ENCODE measurements at regions not wholly inside any gene's neighbourhood (a gene's known extent, or its start where the extent isn't known, plus 50 kb on each side); places are given as distances from the start of the nearest gene placed in this dataset.

DNA sequence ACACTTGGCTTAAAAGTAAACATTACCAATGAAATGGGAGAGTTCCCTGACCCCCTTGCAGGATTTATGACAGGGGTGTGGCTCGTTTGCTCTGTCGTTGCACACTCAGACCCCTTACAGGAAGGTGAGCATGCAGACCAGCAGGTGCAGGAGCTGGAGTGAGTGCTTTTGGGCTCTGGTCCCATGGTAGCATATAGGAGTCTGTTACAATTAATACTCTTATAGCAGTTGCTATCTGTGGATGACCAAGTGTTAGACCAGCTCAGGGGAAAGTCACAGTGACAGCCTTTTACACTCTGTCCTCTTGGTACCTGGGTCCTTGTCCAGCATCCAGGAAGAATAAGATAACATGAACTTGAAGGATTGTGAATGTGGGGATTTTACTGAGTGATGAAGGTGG is 1177.5 kb downstream of the NSUN3 start:
- TF ChIP-seq, protein P1, sequence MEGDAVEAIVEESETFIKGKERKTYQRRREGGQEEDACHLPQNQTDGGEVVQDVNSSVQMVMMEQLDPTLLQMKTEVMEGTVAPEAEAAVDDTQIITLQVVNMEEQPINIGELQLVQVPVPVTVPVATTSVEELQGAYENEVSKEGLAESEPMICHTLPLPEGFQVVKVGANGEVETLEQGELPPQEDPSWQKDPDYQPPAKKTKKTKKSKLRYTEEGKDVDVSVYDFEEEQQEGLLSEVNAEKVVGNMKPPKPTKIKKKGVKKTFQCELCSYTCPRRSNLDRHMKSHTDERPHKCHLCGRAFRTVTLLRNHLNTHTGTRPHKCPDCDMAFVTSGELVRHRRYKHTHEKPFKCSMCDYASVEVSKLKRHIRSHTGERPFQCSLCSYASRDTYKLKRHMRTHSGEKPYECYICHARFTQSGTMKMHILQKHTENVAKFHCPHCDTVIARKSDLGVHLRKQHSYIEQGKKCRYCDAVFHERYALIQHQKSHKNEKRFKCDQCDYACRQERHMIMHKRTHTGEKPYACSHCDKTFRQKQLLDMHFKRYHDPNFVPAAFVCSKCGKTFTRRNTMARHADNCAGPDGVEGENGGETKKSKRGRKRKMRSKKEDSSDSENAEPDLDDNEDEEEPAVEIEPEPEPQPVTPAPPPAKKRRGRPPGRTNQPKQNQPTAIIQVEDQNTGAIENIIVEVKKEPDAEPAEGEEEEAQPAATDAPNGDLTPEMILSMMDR (IDR thresholded peaks at IDR 0.05; ENCODE audit: low read depth, low read length), result no peak
- no peak for TF ChIP-seq EZH2phosphoT487 (IDR thresholded peaks at IDR 0.05; ENCODE audit: low read depth)
